ENCODE measurements at regions not wholly inside any gene's neighbourhood (a gene's known extent, or its start where the extent isn't known, plus 50 kb on each side); places are given as distances from the start of the nearest gene placed in this dataset.

GRCh38 chr11:38612701-38613100 lies 2014.7 kb upstream of the RAG2 start:
- TF ChIP-seq, protein P1, sequence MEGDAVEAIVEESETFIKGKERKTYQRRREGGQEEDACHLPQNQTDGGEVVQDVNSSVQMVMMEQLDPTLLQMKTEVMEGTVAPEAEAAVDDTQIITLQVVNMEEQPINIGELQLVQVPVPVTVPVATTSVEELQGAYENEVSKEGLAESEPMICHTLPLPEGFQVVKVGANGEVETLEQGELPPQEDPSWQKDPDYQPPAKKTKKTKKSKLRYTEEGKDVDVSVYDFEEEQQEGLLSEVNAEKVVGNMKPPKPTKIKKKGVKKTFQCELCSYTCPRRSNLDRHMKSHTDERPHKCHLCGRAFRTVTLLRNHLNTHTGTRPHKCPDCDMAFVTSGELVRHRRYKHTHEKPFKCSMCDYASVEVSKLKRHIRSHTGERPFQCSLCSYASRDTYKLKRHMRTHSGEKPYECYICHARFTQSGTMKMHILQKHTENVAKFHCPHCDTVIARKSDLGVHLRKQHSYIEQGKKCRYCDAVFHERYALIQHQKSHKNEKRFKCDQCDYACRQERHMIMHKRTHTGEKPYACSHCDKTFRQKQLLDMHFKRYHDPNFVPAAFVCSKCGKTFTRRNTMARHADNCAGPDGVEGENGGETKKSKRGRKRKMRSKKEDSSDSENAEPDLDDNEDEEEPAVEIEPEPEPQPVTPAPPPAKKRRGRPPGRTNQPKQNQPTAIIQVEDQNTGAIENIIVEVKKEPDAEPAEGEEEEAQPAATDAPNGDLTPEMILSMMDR (conservative IDR thresholded peaks at IDR 0.05; ENCODE audit: low read length) = no peak
- TF ChIP-seq EZH2phosphoT487 (IDR thresholded peaks at IDR 0.05; ENCODE audit: borderline replicate concordance, low read depth, low read length) = no peak

Measured in OCI-LY7 (cell line).